ELF-1 (cell line): ENCODE measurements at regions not wholly inside any gene's neighbourhood (a gene's known extent, or its start where the extent isn't known, plus 50 kb on each side); places are given as distances from the start of the nearest gene placed in this dataset.
"Not testable (repeated sequence)": the region's sequence is repeated elsewhere in the genome, so short reads cannot be mapped to it uniquely, and the experiment has no call there.

Experiments used
- DNase-seq: peaks from one replicate; pipeline ENCODE4 v3.0.0-alpha.2; 2016; ENCODE audit warnings: low read depth, low spot score

GRCh38 chr10:42986633-42987032 lies 90.2 kb upstream of the RET start:
- DNase-seq = no peak

- no peak for DNase-seq
These were observed 89.7 kb upstream of the RET start for GRCh38 chr10:42987121-42987541.

GRCh38 chr10:42987575-42987974 lies 89.3 kb upstream of the RET start:
- no peak for DNase-seq

GRCh38 chr10:42988069-42988468 lies 88.8 kb upstream of the RET start:
- no peak for DNase-seq

GRCh38 chr10:42988517-42989395 lies 88.1 kb upstream of the RET start:
- DNase-seq = no peak

GRCh38 chr10:42989481-42989921 lies 87.4 kb upstream of the RET start:
- DNase-seq = no peak

- DNase-seq = no peak
These were observed 86.7 kb upstream of the RET start for GRCh38 chr10:42990016-42990720.

- DNase-seq = no peak
These were observed 86.0 kb upstream of the RET start for GRCh38 chr10:42990721-42991441.

GRCh38 chr10:42991442-42992098 lies 85.3 kb upstream of the RET start:
- no peak for DNase-seq

- no peak for DNase-seq
These were observed 84.5 kb upstream of the RET start for GRCh38 chr10:42992156-42992956.

- DNase-seq = no peak
These were observed 83.9 kb upstream of the RET start for GRCh38 chr10:42992957-42993390.

- not testable (repeated sequence) for DNase-seq
These were observed 82.0 kb upstream of the RET start for GRCh38 chr10:42994909-42995308.

GRCh38 chr10:42995537-42995936 lies 81.3 kb upstream of the RET start:
- DNase-seq = no peak

- DNase-seq = no peak
These were observed 80.3 kb upstream of the RET start for GRCh38 chr10:42996588-42996987.

- no peak for DNase-seq
These were observed 79.6 kb upstream of the RET start for GRCh38 chr10:42997151-42997848.

GRCh38 chr10:42997849-42998165 lies 79.1 kb upstream of the RET start:
- DNase-seq = no peak

- no peak for DNase-seq
These were observed 78.1 kb upstream of the RET start for GRCh38 chr10:42998481-42999384.

- no peak for DNase-seq
These were observed 77.4 kb upstream of the RET start for GRCh38 chr10:42999385-43000020.

GRCh38 chr10:43000021-43000411 lies 76.9 kb upstream of the RET start:
- DNase-seq = no peak
